ENCODE measurements at regions not wholly inside any gene's neighbourhood (a gene's known extent, or its start where the extent isn't known, plus 50 kb on each side); places are given as distances from the start of the nearest gene placed in this dataset.

GRCh38 chr9:135019224-135019623 is 68.2 kb upstream of the OLFM1 start:
- Mint-ChIP-seq H3K27ac (ENCODE audit: unreplicated experiment) (no peak overlapping the region), H3K4me3 (ENCODE audit: low read depth, unreplicated experiment) (no peak overlapping the region), H3K36me3 (ENCODE audit: insufficient read depth, unreplicated experiment) (no peaks in the 10 kb centered on the region), H3K27me3 (ENCODE audit: unreplicated experiment) (peaks cover 13% of the 10 kb centered on the region), H3K4me1 (ENCODE audit: low read depth, unreplicated experiment) (no peaks in the 10 kb centered on the region), H3K9me3 (ENCODE audit: low read depth, unreplicated experiment) (no peaks in the 10 kb centered on the region)
- TF ChIP-seq CTCF (IDR thresholded peaks at IDR 0.05; ENCODE audit: unreplicated experiment): no peak
- no TSS peak for BruUV-seq (replicated peaks)
- CTCF ChIA-PET: no interaction called here
- DNase-seq: no peak
- intact Hi-C loops (cut with micrococcal nuclease; ENCODE audit: unreplicated experiment): no loop called here

GRCh38 chr9:135020481-135021392 is 66.7 kb upstream of the OLFM1 start:
- no TSS peak for BruUV-seq (replicated peaks)
- DNase-seq: no peak
- H3K27ac Mint-ChIP-seq (ENCODE audit: unreplicated experiment): no peak overlapping the region
- H3K4me3 Mint-ChIP-seq (ENCODE audit: low read depth, unreplicated experiment): no peak overlapping the region
- CTCF ChIA-PET: no interaction called here
- TF ChIP-seq CTCF (IDR thresholded peaks at IDR 0.05; ENCODE audit: unreplicated experiment): no peak
- intact Hi-C loops (cut with micrococcal nuclease; ENCODE audit: unreplicated experiment): no loop called here
- no peaks in the 10 kb centered on the region for H3K36me3 Mint-ChIP-seq (ENCODE audit: insufficient read depth, unreplicated experiment)
- H3K4me1 Mint-ChIP-seq (ENCODE audit: low read depth, unreplicated experiment): no peaks in the 10 kb centered on the region
- peaks cover 2% of the 10 kb centered on the region for H3K9me3 Mint-ChIP-seq (ENCODE audit: low read depth, unreplicated experiment)
- H3K27me3 Mint-ChIP-seq (ENCODE audit: unreplicated experiment): peaks cover 4% of the 10 kb centered on the region

- H3K36me3 Mint-ChIP-seq (ENCODE audit: insufficient read depth, unreplicated experiment): no peaks in the 10 kb centered on the region
- no peak overlapping the region for H3K27ac Mint-ChIP-seq (ENCODE audit: unreplicated experiment)
- H3K9me3 Mint-ChIP-seq (ENCODE audit: low read depth, unreplicated experiment): peaks cover 2% of the 10 kb centered on the region
- no peaks in the 10 kb centered on the region for H3K27me3 Mint-ChIP-seq (ENCODE audit: unreplicated experiment)
- intact Hi-C loops (cut with micrococcal nuclease; ENCODE audit: unreplicated experiment): no loop called here
- no TSS peak for BruUV-seq (replicated peaks)
- no peak for DNase-seq
- no peak overlapping the region for H3K4me3 Mint-ChIP-seq (ENCODE audit: low read depth, unreplicated experiment)
- CTCF ChIA-PET: no interaction called here
- no peak for TF ChIP-seq CTCF (IDR thresholded peaks at IDR 0.05; ENCODE audit: unreplicated experiment)
- no peaks in the 10 kb centered on the region for H3K4me1 Mint-ChIP-seq (ENCODE audit: low read depth, unreplicated experiment)
Observed at GRCh38 chr9:135021393-135021789, 66.1 kb upstream of the OLFM1 start.

- Mint-ChIP-seq H3K4me3 (ENCODE audit: low read depth, unreplicated experiment) (no peak overlapping the region), H3K9me3 (ENCODE audit: low read depth, unreplicated experiment) (peaks cover 5% of the 10 kb centered on the region), H3K27me3 (ENCODE audit: unreplicated experiment) (no peaks in the 10 kb centered on the region), H3K36me3 (ENCODE audit: insufficient read depth, unreplicated experiment) (no peaks in the 10 kb centered on the region), H3K27ac (ENCODE audit: unreplicated experiment) (no peak overlapping the region), H3K4me1 (ENCODE audit: low read depth, unreplicated experiment) (no peaks in the 10 kb centered on the region)
- no peak for TF ChIP-seq CTCF (IDR thresholded peaks at IDR 0.05; ENCODE audit: unreplicated experiment)
- DNase-seq: no peak
- CTCF ChIA-PET: no interaction called here
- no TSS peak for BruUV-seq (replicated peaks)
- intact Hi-C loops (cut with micrococcal nuclease; ENCODE audit: unreplicated experiment): no loop called here
Observed at GRCh38 chr9:135022191-135022870, 65.1 kb upstream of the OLFM1 start.
